ENCODE measurements at regions not wholly inside any gene's neighbourhood (a gene's known extent, or its start where the extent isn't known, plus 50 kb on each side); places are given as distances from the start of the nearest gene placed in this dataset.

GRCh38 chr9:135422341-135422944, 57.1 kb upstream of the PPP1R26 start:
- no peak overlapping the region for H3K4me3 ChIP-seq
- ChIA-PET POLR2A (no interaction called here), CTCF (interaction anchor here (1.5 to 6.6 kb wide), 3 partner anchors 9 to 336 kb away, joined by 3 to 53 read pairs (median 9); no protein-coding TSS in a partner anchor)
- no peak for ATAC-seq
- peaks cover 11% of the 10 kb centered on the region for H3K9me3 ChIP-seq
- no peaks in the 10 kb centered on the region for H3K4me1 ChIP-seq
- TF ChIP-seq JUN (IDR thresholded peaks at IDR 0.05), result no peak
- TF ChIP-seq HOXB13 (CRISPR knock-in tag; IDR thresholded peaks at IDR 0.05; ENCODE audit: low read depth), result no peak
- TF ChIP-seq SREBF2 (IDR thresholded peaks at IDR 0.05), result no peak
- no peak for TF ChIP-seq HDAC2 (IDR thresholded peaks at IDR 0.05)
- TF ChIP-seq ESRRA (IDR thresholded peaks at IDR 0.05; ENCODE audit: borderline replicate concordance, low read length), result no peak
- TF ChIP-seq, protein P1, sequence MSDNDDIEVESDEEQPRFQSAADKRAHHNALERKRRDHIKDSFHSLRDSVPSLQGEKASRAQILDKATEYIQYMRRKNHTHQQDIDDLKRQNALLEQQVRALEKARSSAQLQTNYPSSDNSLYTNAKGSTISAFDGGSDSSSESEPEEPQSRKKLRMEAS (IDR thresholded peaks at IDR 0.05), result no peak
- TF ChIP-seq ZC3H11A (IDR thresholded peaks at IDR 0.05), result no peak
- TF ChIP-seq CHD2 (IDR thresholded peaks at IDR 0.05; ENCODE audit: low read length, partially characterized antibody), result no peak
- no peak for TF ChIP-seq MAZ (IDR thresholded peaks at IDR 0.05; ENCODE audit: borderline replicate concordance, low read depth, low read length)
- no peak for TF ChIP-seq RCOR1 (IDR thresholded peaks at IDR 0.05; ENCODE audit: low read depth, low read length)
- no peak for FAIRE-seq
- H3K27ac ChIP-seq, result no peak overlapping the region
- DNase-seq (ENCODE audit: low read depth in 1 of 2, low spot score in 1 of 2), result no peak
- no peak overlapping the region for H3K4me2 ChIP-seq
- WGBS (ENCODE audit: missing lambda C conversion rate), result 31% methylated on average over 15 of the region's 15 CpGs

DNA sequence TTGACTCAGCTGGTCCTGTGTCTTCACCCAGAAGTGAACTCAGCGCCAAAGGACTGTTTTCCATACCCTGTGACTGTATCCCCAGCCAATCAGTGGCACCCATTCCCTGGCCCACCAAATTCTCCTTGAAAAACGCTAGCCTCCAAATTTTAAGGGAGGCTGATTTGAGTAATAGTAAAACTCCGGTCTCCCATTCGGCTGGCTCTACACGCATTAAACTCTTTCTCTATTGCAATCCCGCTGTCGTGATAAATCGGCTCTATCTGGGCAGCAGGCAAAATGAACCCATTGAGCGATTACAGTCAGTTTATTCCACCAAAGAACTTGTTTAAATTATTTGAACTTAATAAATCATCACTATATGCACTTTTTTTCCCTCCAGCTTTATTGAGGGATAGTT, 55.9 kb upstream of the PPP1R26 start:
- TF ChIP-seq FOSB (CRISPR knock-in tag; IDR thresholded peaks at IDR 0.05) (no peak), RARB (CRISPR knock-in tag; IDR thresholded peaks at IDR 0.05) (no peak), BHLHE40 (IDR thresholded peaks at IDR 0.05; ENCODE audit: low read depth, low read length) (no peak), ESRRA (IDR thresholded peaks at IDR 0.05; ENCODE audit: borderline replicate concordance, low read length) (no peak), CHD4 (IDR thresholded peaks at IDR 0.05; ENCODE audit: borderline replicate concordance) (no peak), CBX8 (IDR thresholded peaks at IDR 0.05) (no peak), PHF8 (IDR thresholded peaks at IDR 0.05; ENCODE audit: borderline replicate concordance, low read depth) (no peak), EP300 (IDR thresholded peaks at IDR 0.05) (no peak), KDM1A (IDR thresholded peaks at IDR 0.05; ENCODE audit: low read depth) (no peak), SREBF2 (IDR thresholded peaks at IDR 0.05) (no peak), JUNB (IDR thresholded peaks at IDR 0.05) (no peak), MAZ (IDR thresholded peaks at IDR 0.05; ENCODE audit: borderline replicate concordance, low read depth, low read length) (no peak), ATOH8 (CRISPR knock-in tag; IDR thresholded peaks at IDR 0.05; ENCODE audit: low read depth) (no peak), ZNF302 (CRISPR knock-in tag; IDR thresholded peaks at IDR 0.05) (no peak), REST (IDR thresholded peaks at IDR 0.05) (no peak), JUN (IDR thresholded peaks at IDR 0.05) (no peak)
- TF ChIP-seq, protein P2, sequence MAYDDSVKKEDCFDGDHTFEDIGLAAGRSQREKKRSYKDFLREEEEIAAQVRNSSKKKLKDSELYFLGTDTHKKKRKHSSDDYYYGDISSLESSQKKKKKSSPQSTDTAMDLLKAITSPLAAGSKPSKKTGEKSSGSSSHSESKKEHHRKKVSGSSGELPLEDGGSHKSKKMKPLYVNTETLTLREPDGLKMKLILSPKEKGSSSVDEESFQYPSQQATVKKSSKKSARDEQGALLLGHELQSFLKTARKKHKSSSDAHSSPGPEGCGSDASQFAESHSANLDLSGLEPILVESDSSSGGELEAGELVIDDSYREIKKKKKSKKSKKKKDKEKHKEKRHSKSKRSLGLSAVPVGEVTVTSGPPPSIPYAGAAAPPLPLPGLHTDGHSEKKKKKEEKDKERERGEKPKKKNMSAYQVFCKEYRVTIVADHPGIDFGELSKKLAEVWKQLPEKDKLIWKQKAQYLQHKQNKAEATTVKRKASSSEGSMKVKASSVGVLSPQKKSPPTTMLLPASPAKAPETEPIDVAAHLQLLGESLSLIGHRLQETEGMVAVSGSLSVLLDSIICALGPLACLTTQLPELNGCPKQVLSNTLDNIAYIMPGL (CRISPR knock-in tag; IDR thresholded peaks at IDR 0.05; ENCODE audit: borderline replicate concordance), result no peak
- WGBS (ENCODE audit: missing lambda C conversion rate), result 55% methylated on average over 9 of the region's 9 CpGs
- ChIA-PET POLR2A (no interaction called here), CTCF (interaction anchor here (0.6 to 6.6 kb wide), 4 partner anchors 10 to 337 kb away, joined by 3 to 53 read pairs (median 7); no protein-coding TSS in a partner anchor)
- Histone ChIP-seq H3K9me3 (peaks cover 11% of the 10 kb centered on the region), H3K4me2 (no peak overlapping the region), H3K4me3 (no peak overlapping the region), H3K4me1 (no peaks in the 10 kb centered on the region), H3K27ac (no peak overlapping the region)
- DNase-seq (ENCODE audit: low read depth in 1 of 2, low spot score in 1 of 2), result no peak
- ATAC-seq, result no peak
- FAIRE-seq, result no peak

Data from A549 (cell line).